ENCODE measurements at regions not wholly inside any gene's neighbourhood (a gene's known extent, or its start where the extent isn't known, plus 50 kb on each side); places are given as distances from the start of the nearest gene placed in this dataset.
"Not testable (repeated sequence)": the region's sequence is repeated elsewhere in the genome, so short reads cannot be mapped to it uniquely, and the experiment has no call there.

GRCh38 chr1:67482733-67483482, 52.7 kb upstream of the SERBP1 start:
- DNase-seq (ENCODE audit: low spot score), result no peak

GRCh38 chr1:67484492-67484891, 54.3 kb upstream of the SERBP1 start:
- DNase-seq (ENCODE audit: low spot score), result no peak

GRCh38 chr1:67485046-67485811, 55.0 kb upstream of the SERBP1 start:
- DNase-seq (ENCODE audit: low spot score), result no peak

GRCh38 chr1:67489643-67490042, 59.4 kb upstream of the SERBP1 start:
- DNase-seq (ENCODE audit: low spot score), result no peak

GRCh38 chr1:67491280-67491679, 61.1 kb upstream of the SERBP1 start:
- no peak for DNase-seq (ENCODE audit: low spot score)

GRCh38 chr1:67493148-67493547, 62.9 kb upstream of the SERBP1 start:
- no peak for DNase-seq (ENCODE audit: low spot score)

GRCh38 chr1:67495327-67495726, 65.1 kb upstream of the SERBP1 start:
- DNase-seq (ENCODE audit: low spot score), result no peak

- no peak for DNase-seq (ENCODE audit: low spot score)
These were observed 66.1 kb upstream of the SERBP1 start for GRCh38 chr1:67496329-67496728.

GRCh38 chr1:67500413-67500959, 70.3 kb upstream of the SERBP1 start:
- peak; percentile 89 for DNase-seq (ENCODE audit: low spot score)

- DNase-seq (ENCODE audit: low spot score), result no peak
These were observed 73.8 kb upstream of the SERBP1 start for GRCh38 chr1:67503974-67504373.

- not testable (repeated sequence) for DNase-seq (ENCODE audit: low spot score)
These were observed 83.4 kb upstream of the SERBP1 start for GRCh38 chr1:67513392-67514294.

- no peak for DNase-seq (ENCODE audit: low spot score)
These were observed 84.1 kb upstream of the SERBP1 start for GRCh38 chr1:67514300-67514699.

- DNase-seq (ENCODE audit: low spot score), result no peak
These were observed 84.6 kb upstream of the SERBP1 start for GRCh38 chr1:67514786-67515185.

- DNase-seq (ENCODE audit: low spot score), result no peak
These were observed 85.3 kb upstream of the SERBP1 start for GRCh38 chr1:67515324-67516080.

- DNase-seq (ENCODE audit: low spot score), result no peak
These were observed 86.8 kb upstream of the SERBP1 start for GRCh38 chr1:67517046-67517445.

GRCh38 chr1:67522001-67522441, 91.8 kb upstream of the SERBP1 start:
- DNase-seq (ENCODE audit: low spot score), result no peak

- no peak for DNase-seq (ENCODE audit: low spot score)
These were observed 92.6 kb upstream of the SERBP1 start for GRCh38 chr1:67522793-67523192.

GRCh38 chr1:67524143-67525052, 94.2 kb upstream of the SERBP1 start:
- DNase-seq (ENCODE audit: low spot score), result no peak

- no peak for DNase-seq (ENCODE audit: low spot score)
These were observed 95.0 kb upstream of the SERBP1 start for GRCh38 chr1:67525053-67525760.

- DNase-seq (ENCODE audit: low spot score), result no peak
These were observed 97.9 kb upstream of the SERBP1 start for GRCh38 chr1:67528141-67528540.

Measured in COLO829 (cell line).